GM19438 (cell line): ENCODE measurements at regions not wholly inside any gene's neighbourhood (a gene's known extent, or its start where the extent isn't known, plus 50 kb on each side); places are given as distances from the start of the nearest gene placed in this dataset.
"Not testable (repeated sequence)": the region's sequence is repeated elsewhere in the genome, so short reads cannot be mapped to it uniquely, and the experiment has no call there.

ENCODE experiments used
- ATAC-seq: cut with Tn5 transposase; IDR thresholded peaks from one replicate; pipeline ENCODE4 v1.9.1; 2021; ENCODE audit warnings: low read depth; ENCODE audit not compliant: unreplicated experiment

DNA sequence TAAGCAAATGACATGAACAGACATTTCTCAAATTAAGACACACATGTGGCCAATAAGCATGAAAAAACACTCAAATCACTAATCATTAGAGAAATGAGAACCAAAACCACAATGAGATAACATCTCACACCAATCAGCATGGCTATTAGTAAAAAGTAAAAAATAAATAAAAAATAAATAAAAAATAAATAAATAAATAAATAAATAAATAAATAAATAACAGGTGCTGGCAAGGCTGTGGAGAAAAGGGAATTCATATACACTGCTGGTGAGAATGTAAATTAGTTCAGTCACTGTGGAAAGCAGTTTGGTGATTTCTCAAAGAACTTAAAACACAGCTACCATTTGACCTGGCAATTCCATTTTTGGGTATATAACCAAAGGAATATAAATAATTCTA, 167.1 kb upstream of the CNKSR2 start:
- ATAC-seq = no peak

DNA sequence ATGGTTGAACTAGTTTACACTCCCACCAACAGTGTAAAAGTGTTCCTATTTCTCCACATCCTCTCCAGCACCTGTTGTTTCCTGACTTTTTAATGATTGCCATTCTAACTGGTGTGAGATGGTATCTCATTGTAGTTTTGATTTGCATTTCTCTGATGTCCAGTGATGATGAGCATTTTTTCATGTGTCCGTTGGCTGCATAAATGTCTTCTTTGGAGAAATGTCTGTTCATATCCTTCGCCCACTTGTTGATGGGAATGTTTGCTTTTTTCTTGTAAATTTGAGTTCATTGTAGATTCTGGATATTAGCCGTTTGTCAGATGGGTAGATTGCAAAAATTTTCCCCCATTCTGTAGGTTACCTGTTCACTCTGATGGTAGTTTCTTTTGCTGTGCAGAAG, 155.0 kb upstream of the CNKSR2 start:
- ATAC-seq = not testable (repeated sequence)

DNA sequence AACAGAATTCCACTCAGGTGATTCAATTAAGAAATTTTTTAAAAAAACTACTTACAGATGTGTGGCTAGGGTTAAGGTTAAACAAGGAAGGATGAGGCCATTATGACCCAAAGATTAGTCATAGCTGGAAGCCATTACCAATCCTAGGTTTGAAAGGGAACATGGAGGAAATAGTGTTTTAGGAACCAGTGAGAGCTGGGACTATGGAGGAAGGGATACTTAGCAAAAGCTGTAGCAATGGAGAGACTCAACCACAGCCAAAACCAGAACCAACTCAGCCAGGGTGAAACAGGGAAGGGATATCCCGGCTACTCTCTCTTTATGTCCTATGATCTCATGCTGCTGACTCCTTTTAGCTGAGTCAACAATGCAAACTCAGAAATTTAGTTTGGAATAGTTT, 148.6 kb upstream of the CNKSR2 start:
- ATAC-seq = no peak

DNA sequence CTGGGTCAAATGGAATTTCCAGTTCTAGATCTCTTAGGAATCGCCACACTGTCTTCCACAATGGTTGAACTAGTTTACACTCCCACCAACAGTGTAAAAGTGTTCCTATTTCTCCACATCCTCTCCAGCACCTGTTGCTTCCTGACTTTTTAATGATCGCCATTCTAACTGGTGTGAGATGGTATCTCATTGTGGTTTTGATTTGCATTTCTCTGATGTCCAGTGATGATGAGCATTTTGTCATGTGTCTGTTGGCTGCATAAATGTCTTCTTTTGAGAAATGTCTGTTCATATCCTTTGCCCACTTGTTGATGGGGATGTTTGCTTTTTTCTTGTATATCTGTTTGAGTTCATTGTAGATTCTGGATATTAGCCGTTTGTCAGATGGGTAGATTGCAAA, 145.2 kb upstream of the CNKSR2 start:
- not testable (repeated sequence) for ATAC-seq

DNA sequence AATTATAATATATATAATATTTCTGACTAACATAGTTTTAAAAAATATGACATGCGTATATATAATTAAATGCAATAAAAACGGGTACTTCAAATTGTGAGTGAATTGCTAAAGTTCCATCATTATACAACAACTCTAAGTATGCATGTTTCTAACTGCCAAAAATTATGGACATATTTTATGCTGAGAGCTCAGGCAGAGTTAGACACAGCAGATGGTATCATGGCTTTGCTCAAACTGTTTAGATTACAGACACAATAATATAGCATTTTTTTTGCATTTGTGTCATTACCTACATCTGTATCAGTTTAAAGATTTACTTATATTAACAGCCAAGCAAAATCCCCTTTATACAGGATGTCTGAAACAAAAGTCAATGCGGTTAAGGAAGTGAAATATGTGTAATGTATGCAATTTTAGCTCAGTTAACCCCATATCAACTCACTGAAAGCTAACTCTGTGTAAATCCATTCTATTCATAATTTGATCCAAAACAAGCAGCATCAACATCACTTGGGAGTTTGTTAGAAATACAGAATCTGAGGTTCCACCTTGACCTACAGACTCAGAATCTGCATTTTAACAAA, 119.1 kb upstream of the CNKSR2 start:
- ATAC-seq = peak; percentile 89

DNA sequence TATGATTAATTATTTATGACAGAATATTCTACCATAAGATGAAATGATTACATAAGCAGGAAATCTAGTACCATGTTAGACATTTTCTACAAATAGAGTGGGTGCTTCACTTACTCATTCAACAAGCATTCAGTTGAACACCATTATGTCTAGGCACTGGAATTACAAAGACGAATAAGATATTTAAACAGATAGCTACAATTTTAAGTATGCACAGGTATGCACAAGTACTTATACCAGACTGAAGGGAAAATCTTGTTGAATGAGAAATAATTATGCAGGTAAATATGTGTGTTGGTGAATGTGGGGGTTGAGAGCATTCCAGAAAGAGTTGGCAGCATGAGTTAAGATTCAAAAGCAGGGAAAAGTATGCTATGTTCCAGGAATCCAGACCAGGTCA, 107.3 kb upstream of the CNKSR2 start:
- ATAC-seq = no peak

DNA sequence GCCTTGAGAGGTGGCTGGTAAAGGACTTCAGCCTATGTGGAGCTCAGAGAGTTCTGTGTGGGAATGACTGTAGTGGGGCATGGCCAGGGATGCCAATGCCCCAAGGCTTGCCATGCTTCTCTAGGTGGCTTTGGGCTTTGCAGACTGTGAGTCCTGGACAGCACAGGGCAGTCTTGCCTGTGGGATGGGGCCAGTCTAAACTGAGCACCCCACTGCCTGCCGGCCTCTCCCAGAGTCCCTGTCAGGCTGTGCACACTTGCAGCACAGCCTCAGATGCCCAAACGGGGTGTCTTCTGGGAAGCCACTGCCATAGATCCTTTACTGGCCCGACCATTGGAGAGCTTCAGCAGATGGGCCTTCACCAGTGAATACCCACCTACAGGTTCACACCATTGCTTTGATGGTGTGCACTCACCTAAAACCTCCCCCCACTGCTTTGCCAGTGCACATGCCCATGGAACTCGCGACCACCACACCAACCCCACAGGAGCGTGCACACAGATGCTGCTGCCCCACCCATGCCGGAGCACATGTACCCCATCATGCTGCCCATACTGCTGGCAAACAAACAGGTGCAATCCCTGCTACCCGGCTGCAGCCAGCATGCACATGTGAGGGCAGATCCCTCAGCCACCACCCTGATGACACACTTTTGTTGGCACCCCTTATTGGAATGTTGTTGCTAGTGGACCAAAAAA, 97.3 kb upstream of the CNKSR2 start:
- no peak for ATAC-seq

DNA sequence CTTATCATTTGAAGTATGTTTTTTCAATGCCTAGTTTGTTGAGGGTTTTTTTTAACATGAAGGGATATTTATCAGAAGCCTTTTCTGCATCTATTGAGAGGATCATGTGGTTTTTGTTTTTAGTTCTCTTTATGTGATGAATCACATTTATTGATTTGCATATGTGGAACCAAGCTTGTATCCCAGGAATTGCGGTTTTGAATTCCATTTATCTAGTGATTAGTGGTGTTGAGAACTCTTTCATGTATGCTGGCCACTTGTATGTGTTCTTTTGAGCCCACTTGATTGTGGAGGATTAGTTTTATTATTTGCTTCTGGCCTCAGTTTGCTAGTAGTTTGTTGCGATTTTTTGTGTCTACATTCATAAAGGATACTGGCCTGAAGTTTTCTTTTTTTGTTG, 85.0 kb upstream of the CNKSR2 start:
- ATAC-seq = no peak

DNA sequence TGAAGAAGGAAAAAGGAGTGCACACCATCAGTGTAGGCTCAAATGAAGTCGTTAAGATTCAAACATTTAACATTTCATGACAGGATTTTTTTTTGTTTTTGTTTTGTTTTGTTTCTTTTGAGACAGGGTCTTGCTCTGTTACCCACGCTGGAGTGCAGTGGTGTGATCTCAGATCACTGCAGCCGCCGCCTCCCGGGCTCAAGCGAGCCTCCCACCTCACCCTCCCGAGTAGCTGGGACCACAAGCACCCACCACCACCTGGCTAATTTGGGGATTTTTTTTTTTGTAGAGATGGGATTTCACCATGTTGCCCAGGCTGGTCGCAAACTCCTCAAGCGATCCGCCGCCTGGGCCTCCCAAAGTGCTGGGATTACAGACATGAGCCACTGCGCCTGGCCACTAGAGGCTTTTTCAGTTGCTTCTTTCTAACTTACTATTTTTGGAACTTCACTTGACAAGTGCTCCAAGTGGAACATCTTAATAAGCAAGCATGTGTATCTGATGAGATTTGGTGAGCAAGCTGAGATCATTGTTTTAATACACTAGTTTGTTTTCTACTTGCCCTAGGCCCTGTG, 78.9 kb upstream of the CNKSR2 start:
- no peak for ATAC-seq

DNA sequence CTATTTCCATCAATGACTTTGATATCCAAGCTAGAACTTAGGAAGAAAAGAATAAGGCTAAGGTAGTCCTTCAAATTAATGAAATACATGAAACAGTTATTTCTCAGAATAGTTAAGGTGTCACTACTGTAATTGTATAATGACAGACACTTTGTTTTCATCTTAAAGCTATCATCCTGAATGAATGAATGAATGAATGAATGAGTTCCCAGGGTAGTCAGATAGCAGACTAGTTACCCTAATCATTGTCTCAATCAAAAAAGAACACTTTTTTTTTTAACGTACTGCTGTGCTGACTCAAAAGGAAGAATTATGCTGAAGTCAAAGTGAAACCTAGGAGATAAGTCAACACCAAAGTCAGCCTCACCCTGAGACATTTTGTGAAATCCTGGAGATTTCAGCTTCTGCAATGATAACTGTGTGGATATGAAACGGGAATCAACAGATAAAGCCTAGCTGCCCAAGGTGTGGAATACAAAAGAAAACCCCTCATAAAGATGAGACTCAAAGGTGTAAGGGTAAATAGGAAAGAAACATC, 68.3 kb upstream of the CNKSR2 start:
- no peak for ATAC-seq

DNA sequence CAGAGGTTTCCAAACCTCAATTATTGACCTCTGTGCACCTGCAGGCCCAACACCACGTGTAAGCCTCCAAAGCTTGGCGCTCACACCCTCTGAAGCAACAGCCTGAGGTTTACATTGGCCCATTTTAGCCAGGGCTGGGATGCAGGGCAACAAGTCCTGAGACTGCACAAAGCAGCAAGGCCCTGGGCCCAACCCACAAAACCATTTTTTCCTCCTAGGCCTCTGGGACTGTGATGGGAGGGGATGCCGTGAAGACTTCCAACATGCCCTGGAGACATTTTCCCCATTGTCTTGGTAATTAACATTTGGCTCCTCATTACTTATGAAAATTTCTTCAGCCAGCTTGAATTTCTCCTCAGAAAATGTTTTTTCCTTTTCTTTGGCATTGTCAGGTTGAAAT, 54.9 kb upstream of the CNKSR2 start:
- ATAC-seq = no peak
